DOHH2 (cell line): ENCODE measurements at regions not wholly inside any gene's neighbourhood (a gene's known extent, or its start where the extent isn't known, plus 50 kb on each side); places are given as distances from the start of the nearest gene placed in this dataset.

Experiments used
- H3F3A ChIP-seq: fragments of 200-600 bp; sonication (generic), shearing (Covaris generic); 2 replicates; pipeline ENCODE4 v1.6.0; 2016; ENCODE audit warnings: antibody characterized with exemption, mild to moderate bottlenecking; ENCODE audit not compliant: control insufficient read depth, insufficient read depth
- H3K27ac ChIP-seq: fragments of 200-600 bp; sonication (generic); 2 replicates; pipeline ENCODE4 v1.5.1; 2014; ENCODE audit warnings: low read depth, mild to moderate bottlenecking, low read length, moderate library complexity
- H3K27me3 ChIP-seq: fragments of 200-600 bp; sonication (generic); 2 replicates; pipeline ENCODE4 v1.6.1; 2014; ENCODE audit warnings: mild to moderate bottlenecking, low read length, mixed read lengths; ENCODE audit not compliant: control insufficient read depth
- H3K36me3 ChIP-seq: fragments of 200-600 bp; sonication (generic); 2 replicates; pipeline ENCODE4 v1.6.1; 2014; ENCODE audit warnings: mild to moderate bottlenecking, low read length, moderate library complexity, mixed read lengths; ENCODE audit not compliant: control insufficient read depth
- H3K4me1 ChIP-seq: fragments of 200-600 bp; sonication (generic); 2 replicates; pipeline ENCODE4 v1.6.1; 2014; ENCODE audit warnings: mild to moderate bottlenecking, low read length, mixed read lengths; ENCODE audit not compliant: control insufficient read depth
- H3K4me2 ChIP-seq: fragments of 200-600 bp; sonication (generic); 2 replicates; pipeline ENCODE4 v1.6.0; 2014; ENCODE audit warnings: mild to moderate bottlenecking, low read length, moderate library complexity
- H3K4me3 ChIP-seq: fragments of 200-600 bp; sonication (generic); 2 replicates; pipeline ENCODE4 v1.5.1; 2014; ENCODE audit warnings: mild to moderate bottlenecking, low read length, mixed read lengths
- H3K79me2 ChIP-seq: fragments of 200-600 bp; sonication (generic); 2 replicates; pipeline ENCODE4 v1.6.1; 2014; ENCODE audit warnings: mild to moderate bottlenecking, low read length, mixed read lengths; ENCODE audit not compliant: control insufficient read depth
- H3K9me2 ChIP-seq: fragments of 200-600 bp; sonication (generic); replicated peaks from 2 replicates; pipeline ENCODE4 v1.6.1; 2014; ENCODE audit warnings: mild to moderate bottlenecking, low read length, mixed read lengths; ENCODE audit not compliant: control insufficient read depth
- H3K9me3 ChIP-seq: fragments of 200-600 bp; sonication (generic); 2 replicates; pipeline ENCODE4 v1.6.1; 2014; ENCODE audit warnings: antibody characterized with exemption, low read length, mixed read lengths; ENCODE audit not compliant: control insufficient read depth, insufficient read depth
- H4K20me1 ChIP-seq: fragments of 200-600 bp; sonication (generic); 2 replicates; pipeline ENCODE4 v1.6.0; 2014; ENCODE audit warnings: low read depth, mild to moderate bottlenecking, antibody characterized with exemption, low read length, moderate library complexity; ENCODE audit not compliant: control insufficient read depth, insufficient read depth
- CTCF ChIP-seq: fragments of 200-600 bp; sonication (generic); IDR thresholded peaks from one replicate; pipeline ENCODE4 v1.5.1; 2014; ENCODE audit warnings: antibody characterized with exemption, mild to moderate bottlenecking, low read depth, low read length; ENCODE audit not compliant: poor library complexity, severe bottlenecking
- EZH2phosphoT487 ChIP-seq: fragments of 200-600 bp; sonication (generic); IDR thresholded peaks from 2 replicates; pipeline ENCODE4 v1.6.1; 2017; ENCODE audit warnings: borderline replicate concordance, mild to moderate bottlenecking, antibody characterized with exemption, low read length, moderate library complexity, mixed read lengths

GRCh38 chr12:78384541-78384940 lies 480.0 kb upstream of the SYT1 start:
- Histone ChIP-seq H3F3A (no peaks in the 10 kb centered on the region), H4K20me1 (no peaks in the 10 kb centered on the region), H3K4me3 (no peak overlapping the region), H3K9me2 (no peaks in the 10 kb centered on the region), H3K9me3 (no peaks in the 10 kb centered on the region), H3K27me3 (no peaks in the 10 kb centered on the region), H3K27ac (no peak overlapping the region), H3K4me2 (no peak overlapping the region), H3K36me3 (no peaks in the 10 kb centered on the region), H3K79me2 (no peaks in the 10 kb centered on the region), H3K4me1 (no peaks in the 10 kb centered on the region)
- TF ChIP-seq EZH2phosphoT487 (no peak), CTCF (no peak)

- Histone ChIP-seq H3K9me3 (no peaks in the 10 kb centered on the region), H3F3A (no peaks in the 10 kb centered on the region), H3K9me2 (no peaks in the 10 kb centered on the region), H3K79me2 (no peaks in the 10 kb centered on the region), H3K27ac (no peak overlapping the region), H3K4me1 (no peaks in the 10 kb centered on the region), H3K36me3 (no peaks in the 10 kb centered on the region), H3K27me3 (no peaks in the 10 kb centered on the region), H3K4me2 (no peak overlapping the region), H3K4me3 (no peak overlapping the region), H4K20me1 (no peaks in the 10 kb centered on the region)
- TF ChIP-seq EZH2phosphoT487, result no peak
- no peak for TF ChIP-seq CTCF
Observed at GRCh38 chr12:78385541-78385940, 479.0 kb upstream of the SYT1 start.

GRCh38 chr12:78386871-78387270 lies 477.7 kb upstream of the SYT1 start:
- Histone ChIP-seq H4K20me1 (no peaks in the 10 kb centered on the region), H3F3A (no peaks in the 10 kb centered on the region), H3K79me2 (no peaks in the 10 kb centered on the region), H3K27ac (no peak overlapping the region), H3K9me2 (no peaks in the 10 kb centered on the region), H3K9me3 (no peaks in the 10 kb centered on the region), H3K27me3 (no peaks in the 10 kb centered on the region), H3K4me2 (no peak overlapping the region), H3K36me3 (no peaks in the 10 kb centered on the region), H3K4me3 (no peak overlapping the region), H3K4me1 (no peaks in the 10 kb centered on the region)
- TF ChIP-seq EZH2phosphoT487, result no peak
- TF ChIP-seq CTCF, result no peak

- no peak overlapping the region for H3K27ac ChIP-seq
- H3K9me2 ChIP-seq, result no peaks in the 10 kb centered on the region
- no peaks in the 10 kb centered on the region for H4K20me1 ChIP-seq
- no peak for TF ChIP-seq EZH2phosphoT487
- TF ChIP-seq CTCF, result no peak
- H3K9me3 ChIP-seq, result no peaks in the 10 kb centered on the region
- H3K79me2 ChIP-seq, result no peaks in the 10 kb centered on the region
- no peak overlapping the region for H3K4me3 ChIP-seq
- no peaks in the 10 kb centered on the region for H3K4me1 ChIP-seq
- H3K27me3 ChIP-seq, result no peaks in the 10 kb centered on the region
- no peaks in the 10 kb centered on the region for H3K36me3 ChIP-seq
- H3F3A ChIP-seq, result no peaks in the 10 kb centered on the region
- no peak overlapping the region for H3K4me2 ChIP-seq
Observed at GRCh38 chr12:78387721-78388120, 476.9 kb upstream of the SYT1 start.
